ENCODE measurements at regions not wholly inside any gene's neighbourhood (a gene's known extent, or its start where the extent isn't known, plus 50 kb on each side); places are given as distances from the start of the nearest gene placed in this dataset.
"Not testable (repeated sequence)": the region's sequence is repeated elsewhere in the genome, so short reads cannot be mapped to it uniquely, and the experiment has no call there.

- ATAC-seq (no peak), DNase-seq (no peak)
- intact Hi-C loops (cut with micrococcal nuclease) = no loop called here
Measured at GRCh38 chr5:87722286-87722685, 309.6 kb upstream of the CCNH start.

GRCh38 chr5:87718224-87718925 is 305.6 kb upstream of the CCNH start:
- DNase-seq; ATAC-seq; intact Hi-C loops (cut with micrococcal nuclease): not testable (repeated sequence)

GRCh38 chr5:87717761-87718160 is 305.0 kb upstream of the CCNH start:
- DNase-seq (no peak), ATAC-seq (no peak)

GRCh38 chr5:87705876-87706275 is 293.1 kb upstream of the CCNH start:
- ATAC-seq = no peak
- DNase-seq = no peak
- intact Hi-C loops (cut with micrococcal nuclease) = no loop called here

More at GRCh38 chr5:87717761-87718160, 305.0 kb upstream of the CCNH start:
- intact Hi-C loops (cut with micrococcal nuclease) = no loop called here

- no peak for ATAC-seq
- intact Hi-C loops (cut with micrococcal nuclease) = no loop called here
- no peak for DNase-seq
Measured at GRCh38 chr5:87686975-87687374, 274.2 kb upstream of the CCNH start.

GRCh38 chr5:87686018-87686417 is 273.3 kb upstream of the CCNH start:
- no peak for DNase-seq
- no peak for ATAC-seq
- intact Hi-C loops (cut with micrococcal nuclease) = no loop called here

GRCh38 chr5:87674235-87674634 is 261.5 kb upstream of the CCNH start:
- DNase-seq (no peak), ATAC-seq (no peak)
- intact Hi-C loops (cut with micrococcal nuclease) = no loop called here

- DNase-seq (no peak), ATAC-seq (no peak)
- intact Hi-C loops (cut with micrococcal nuclease) = no loop called here
Measured at GRCh38 chr5:87671146-87671545, 258.4 kb upstream of the CCNH start.

GRCh38 chr5:87665166-87665565 is 252.4 kb upstream of the CCNH start:
- intact Hi-C loops (cut with micrococcal nuclease) = no loop called here

GRCh38 chr5:87661784-87662566 is 249.2 kb upstream of the CCNH start:
- ATAC-seq = no peak
- intact Hi-C loops (cut with micrococcal nuclease) = no loop called here
- DNase-seq = no peak

More at GRCh38 chr5:87665166-87665565, 252.4 kb upstream of the CCNH start:
- ATAC-seq = no peak
- no peak for DNase-seq

GRCh38 chr5:87653242-87653641 is 240.5 kb upstream of the CCNH start:
- ATAC-seq = no peak
- intact Hi-C loops (cut with micrococcal nuclease) = no loop called here
- DNase-seq = no peak

GRCh38 chr5:87650284-87650683 is 237.6 kb upstream of the CCNH start:
- no peak for DNase-seq
- intact Hi-C loops (cut with micrococcal nuclease) = no loop called here
- no peak for ATAC-seq

GRCh38 chr5:87649455-87649854 is 236.7 kb upstream of the CCNH start:
- ATAC-seq (no peak), DNase-seq (no peak)
- intact Hi-C loops (cut with micrococcal nuclease) = no loop called here

GRCh38 chr5:87645224-87645623 is 232.5 kb upstream of the CCNH start:
- ATAC-seq = no peak
- intact Hi-C loops (cut with micrococcal nuclease) = no loop called here
- no peak for DNase-seq

GRCh38 chr5:87640902-87641301 is 228.2 kb upstream of the CCNH start:
- no peak for ATAC-seq
- intact Hi-C loops (cut with micrococcal nuclease) = no loop called here
- no peak for DNase-seq

GRCh38 chr5:87627363-87627762 is 214.6 kb upstream of the CCNH start:
- DNase-seq (no peak), ATAC-seq (no peak)
- intact Hi-C loops (cut with micrococcal nuclease) = no loop called here

- ATAC-seq (no peak), DNase-seq (no peak)
- intact Hi-C loops (cut with micrococcal nuclease) = no loop called here
Measured at GRCh38 chr5:87608385-87608784, 195.7 kb upstream of the CCNH start.

- no peak for ATAC-seq
- intact Hi-C loops (cut with micrococcal nuclease) = no loop called here
- DNase-seq = no peak
Measured at GRCh38 chr5:87605663-87606062, 192.9 kb upstream of the CCNH start.

- intact Hi-C loops (cut with micrococcal nuclease) = no loop called here
- ATAC-seq = no peak
Measured at GRCh38 chr5:87599778-87600177, 187.0 kb upstream of the CCNH start.

GRCh38 chr5:87598460-87598859 is 185.7 kb upstream of the CCNH start:
- intact Hi-C loops (cut with micrococcal nuclease) = no loop called here
- ATAC-seq = no peak

More at GRCh38 chr5:87599778-87600177, 187.0 kb upstream of the CCNH start:
- no peak for DNase-seq

GRCh38 chr5:87594566-87594965 is 181.8 kb upstream of the CCNH start:
- no peak for ATAC-seq
- intact Hi-C loops (cut with micrococcal nuclease) = no loop called here

More at GRCh38 chr5:87598460-87598859, 185.7 kb upstream of the CCNH start:
- no peak for DNase-seq

More at GRCh38 chr5:87594566-87594965, 181.8 kb upstream of the CCNH start:
- DNase-seq = no peak

All from left ventricle myocardium superior (tissue), 1 donor.